ENCODE measurements at regions not wholly inside any gene's neighbourhood (a gene's known extent, or its start where the extent isn't known, plus 50 kb on each side); places are given as distances from the start of the nearest gene placed in this dataset.

DNA sequence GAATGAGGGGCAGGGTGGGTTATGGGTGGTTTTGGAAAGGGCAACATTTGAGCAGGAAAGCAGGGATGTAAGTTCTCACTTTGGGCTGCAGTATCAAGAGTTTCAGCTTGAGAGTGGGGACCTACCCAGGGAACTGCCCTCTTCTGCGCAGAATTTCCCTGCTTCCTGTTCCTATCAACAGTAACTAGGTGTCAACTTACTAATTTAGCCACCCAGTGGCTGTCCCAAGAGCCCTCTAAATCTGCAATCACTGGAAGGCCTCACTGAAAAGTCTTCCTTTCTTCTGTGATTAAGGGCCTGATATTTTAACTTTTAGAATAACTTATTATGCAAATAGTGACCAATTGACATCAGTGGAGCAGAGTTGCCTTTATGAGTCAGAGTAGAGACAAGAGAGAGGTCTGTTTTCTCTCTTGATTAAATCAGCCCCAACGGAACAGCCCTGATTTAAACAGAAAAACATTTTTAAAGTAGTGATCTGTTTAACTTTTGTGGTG, 118.2 kb upstream of the RIPOR2 start:
- TF ChIP-seq POLR2A (IDR thresholded peaks at IDR 0.05; ENCODE audit: low read depth, low read length), result no peak
- no peak for TF ChIP-seq POLR2AphosphoS5 (IDR thresholded peaks at IDR 0.05; ENCODE audit: low read depth, low read length)
- no peak for TF ChIP-seq TAF1 (IDR thresholded peaks at IDR 0.05; ENCODE audit: low read depth, low read length)
- peak; percentile 35; the same call in 1 of the 2 replicates for TF ChIP-seq SPI1 (IDR thresholded peaks at IDR 0.05; ENCODE audit: low read depth, low read length)
- TF ChIP-seq PAX5 (IDR thresholded peaks at IDR 0.05; ENCODE audit: insufficient read depth, low read length, severe bottlenecking), result no peak
- no peak for TF ChIP-seq POU2F2 (IDR thresholded peaks at IDR 0.05; ENCODE audit: low read depth, low read length)
